CD4-positive, alpha-beta T cell treated with Interleukin-4 for 1 hour (primary cell): ENCODE measurements at regions not wholly inside any gene's neighbourhood (a gene's known extent, or its start where the extent isn't known, plus 50 kb on each side); places are given as distances from the start of the nearest gene placed in this dataset.
"Not testable (repeated sequence)": the region's sequence is repeated elsewhere in the genome, so short reads cannot be mapped to it uniquely, and the experiment has no call there.

ENCODE experiments used
- DNase-seq, 2 donors: peaks; one replicate each; pipeline ENCODE4 v3.0.0-alpha.2; 2020 to 2022

DNA sequence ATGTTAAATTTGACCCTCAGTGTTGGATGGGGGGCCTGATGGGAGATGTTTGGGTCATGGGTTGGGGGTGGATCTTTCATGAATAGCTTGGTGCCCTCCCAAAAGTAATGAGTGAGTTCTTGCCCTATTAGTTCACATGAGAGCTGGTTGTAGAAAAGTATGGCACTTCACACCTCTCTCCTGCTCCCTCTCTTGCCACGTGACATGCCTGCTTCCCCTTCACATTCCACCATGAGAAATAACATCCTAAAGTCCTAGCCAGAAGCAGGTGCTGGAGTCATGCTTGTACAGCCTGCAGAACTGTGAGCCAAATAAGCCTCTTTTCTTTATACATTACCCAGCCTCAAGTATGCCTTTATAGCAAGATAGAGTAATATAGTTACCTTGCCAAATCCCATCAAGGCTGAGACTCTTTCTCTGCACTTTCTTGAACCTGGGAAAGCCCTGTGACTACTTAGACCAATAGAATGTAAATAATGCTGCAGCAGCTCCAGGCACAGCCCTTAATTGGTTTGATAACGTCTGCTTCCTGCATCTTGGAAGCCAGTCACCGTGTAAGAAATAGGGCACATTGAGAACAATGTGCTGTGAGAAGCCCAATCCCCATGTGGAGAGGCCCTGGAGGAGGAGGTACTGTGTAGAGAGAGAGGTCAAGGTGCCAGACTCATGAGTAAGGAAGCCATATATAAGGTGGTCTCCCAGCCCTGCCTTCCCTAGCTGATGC lies 88.0 kb upstream of the NAMPT start:
- DNase-seq: no peak

DNA sequence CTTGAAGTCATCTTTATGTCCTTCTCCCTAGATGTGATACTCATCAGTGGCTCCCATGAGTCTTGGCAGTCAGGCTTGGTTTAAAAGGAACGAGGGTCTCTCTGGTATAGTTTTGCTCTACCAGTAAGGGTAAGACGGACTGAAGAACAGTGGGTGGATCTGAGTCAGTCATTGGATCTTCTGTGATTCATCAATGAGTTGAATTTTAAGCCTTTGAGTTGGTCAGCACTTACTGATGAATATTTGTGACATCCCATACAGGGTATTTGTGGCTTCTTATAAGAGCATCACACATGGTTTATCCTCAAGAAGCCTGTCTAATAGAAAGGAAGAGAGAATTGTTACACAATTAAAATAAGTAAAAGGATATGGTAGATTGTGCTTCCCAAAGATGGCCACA lies 87.3 kb upstream of the NAMPT start:
- DNase-seq: no peak

DNA sequence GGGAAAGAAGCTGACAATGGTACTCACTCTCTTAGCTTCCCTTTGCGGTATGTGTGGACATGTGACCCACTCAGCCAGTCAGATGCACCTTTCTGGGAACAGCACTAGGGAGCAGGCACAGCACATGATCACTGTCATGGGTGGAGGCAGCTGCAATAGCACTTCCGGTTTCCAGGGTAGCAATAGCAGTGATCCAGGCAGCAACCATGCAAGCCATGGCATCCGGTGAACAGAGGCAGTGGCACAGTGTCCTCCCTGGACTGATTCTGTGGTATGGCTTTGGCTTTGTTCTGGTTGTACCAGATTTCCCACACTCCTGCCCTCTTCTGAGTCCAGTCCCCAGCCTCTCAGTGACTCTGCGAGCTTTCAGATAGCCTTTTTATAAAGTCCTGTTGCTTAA lies 86.8 kb upstream of the NAMPT start:
- peak in 1 of 2 donors; percentile 36 for DNase-seq

DNA sequence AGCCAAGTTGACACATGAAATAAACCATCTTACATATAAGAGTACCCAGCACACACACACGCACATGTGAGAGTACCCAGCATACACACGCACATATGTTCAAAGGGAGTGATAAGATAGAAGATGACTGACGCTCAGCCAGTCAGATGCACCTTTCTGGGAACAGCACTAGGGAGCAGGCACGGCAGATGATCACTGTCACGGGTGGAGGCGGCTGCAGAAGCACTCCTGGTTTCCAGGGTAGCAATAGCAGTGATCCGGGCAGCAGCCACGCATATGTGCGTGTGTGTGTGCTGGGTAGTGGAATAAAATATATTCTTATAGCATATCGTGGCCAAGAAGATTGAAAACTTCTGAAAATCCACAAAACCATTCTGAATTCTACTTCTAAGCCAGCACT lies 85.8 kb upstream of the NAMPT start:
- no peak for DNase-seq

DNA sequence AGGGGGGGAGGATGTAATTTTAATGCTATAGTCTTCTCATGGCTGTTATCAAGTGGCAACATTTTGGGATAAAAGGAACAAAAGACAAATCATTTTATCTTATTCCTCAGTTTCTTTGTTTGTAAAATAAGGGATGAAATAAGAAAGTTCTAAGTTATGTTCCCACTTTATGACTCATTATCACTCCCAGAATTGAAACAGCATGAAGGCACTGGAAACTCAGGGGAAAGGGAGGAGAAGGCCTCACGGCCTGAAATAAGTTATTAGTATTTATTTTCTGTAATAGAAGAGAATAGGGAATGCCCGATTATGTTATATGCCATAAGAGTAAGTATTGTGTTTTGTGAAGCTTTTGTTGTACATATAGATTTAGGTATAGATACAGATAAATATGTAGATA lies 85.0 kb upstream of the NAMPT start:
- DNase-seq: no peak

DNA sequence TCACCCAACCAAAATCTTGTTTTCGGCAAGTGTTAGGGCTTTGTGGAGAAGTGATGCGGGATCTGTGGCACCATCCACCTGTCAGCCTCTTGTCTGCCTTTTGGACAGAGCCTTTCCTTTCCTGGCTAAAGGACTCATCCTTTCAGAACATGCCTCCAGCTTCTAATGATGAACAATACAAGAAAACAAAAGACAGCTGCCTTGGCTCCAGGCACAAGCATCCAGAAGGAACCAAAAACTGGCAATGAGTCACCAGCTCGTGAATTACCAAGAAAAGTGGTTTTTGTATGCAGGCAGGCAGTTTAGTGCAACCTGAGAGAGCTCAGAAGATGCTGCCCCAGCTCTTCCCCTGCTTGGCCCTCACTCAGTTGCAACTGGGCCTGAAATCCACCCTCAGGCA lies 84.6 kb upstream of the NAMPT start:
- DNase-seq: peak in 1 of 2 donors; percentile 32

DNA sequence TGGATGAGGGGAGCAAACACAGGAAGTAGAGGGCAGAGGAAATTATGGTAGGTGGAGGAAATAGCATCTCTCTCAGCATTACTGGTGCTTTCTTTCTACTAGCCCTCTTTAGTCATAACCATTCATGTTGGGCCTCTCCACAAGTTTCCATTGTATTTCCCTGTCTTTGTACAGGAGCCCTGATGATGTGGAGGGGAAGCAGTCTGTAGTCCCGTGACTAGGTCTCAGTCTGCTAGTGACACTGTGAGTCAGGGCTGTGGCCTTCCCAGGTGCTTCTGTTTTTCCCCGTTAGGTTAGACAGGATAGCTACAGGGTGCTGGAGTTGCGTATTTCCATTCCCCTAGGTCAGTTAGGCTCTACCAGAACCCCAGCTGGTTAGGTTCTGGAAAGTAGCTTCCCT lies 82.9 kb upstream of the NAMPT start:
- DNase-seq: peak in 1 of 2 donors; percentile 20

DNA sequence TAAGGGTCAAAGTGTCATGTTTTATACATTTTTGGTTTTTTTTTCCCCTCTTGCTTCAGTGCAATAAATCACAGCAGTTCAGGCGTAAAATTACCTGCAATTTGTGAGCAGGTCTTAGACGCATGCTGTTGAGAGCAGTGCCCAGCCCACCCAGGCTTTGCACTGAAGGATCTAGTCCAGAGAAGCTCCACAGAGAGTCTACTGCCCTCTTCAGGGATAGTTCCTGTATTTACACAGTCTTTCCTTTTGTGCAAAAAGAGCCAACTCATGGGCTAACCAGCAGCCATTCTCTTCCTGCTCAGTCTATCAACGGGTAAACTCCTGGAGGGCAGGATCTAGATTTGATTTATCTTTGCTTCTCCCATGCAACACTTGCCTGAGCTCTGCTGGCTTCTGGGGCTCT lies 82.2 kb upstream of the NAMPT start:
- peak; percentile 19 to 35 for DNase-seq

DNA sequence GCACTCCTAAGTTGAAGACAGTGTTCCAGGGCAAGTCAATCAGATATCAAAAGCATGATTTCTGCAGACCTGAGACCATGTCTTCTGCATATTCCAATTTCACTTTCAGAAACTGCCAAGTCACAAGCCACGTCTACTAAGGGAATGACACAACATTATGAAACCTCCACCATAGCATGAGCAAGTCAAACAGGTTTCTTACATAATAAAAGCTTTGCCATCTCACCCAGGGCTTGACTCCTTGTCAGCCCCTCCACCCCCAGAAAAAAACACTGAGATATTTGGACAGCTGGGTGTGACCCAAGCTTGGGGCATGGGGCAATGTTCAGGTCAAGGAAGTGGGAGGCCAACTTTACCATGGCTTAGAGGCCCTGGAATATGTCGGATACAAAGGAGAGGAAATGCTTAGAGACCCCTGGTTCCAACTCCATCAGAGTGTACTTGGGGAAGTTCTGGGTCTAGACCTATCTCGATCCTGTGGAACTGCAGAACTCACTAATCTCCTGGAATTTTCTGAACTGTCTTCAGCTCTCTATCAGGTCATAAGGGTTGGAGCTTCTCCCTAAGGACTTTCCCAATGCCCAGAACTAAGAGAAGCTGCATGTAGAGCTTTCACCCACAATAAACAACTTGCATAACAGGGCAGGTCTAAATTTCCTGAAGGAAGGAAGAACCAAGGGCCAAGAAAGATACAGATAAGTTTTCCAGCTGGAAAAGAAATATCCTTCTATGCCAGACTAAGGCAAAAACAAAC lies 80.6 kb upstream of the NAMPT start:
- peak in 1 of 2 donors; percentile 69 for DNase-seq

DNA sequence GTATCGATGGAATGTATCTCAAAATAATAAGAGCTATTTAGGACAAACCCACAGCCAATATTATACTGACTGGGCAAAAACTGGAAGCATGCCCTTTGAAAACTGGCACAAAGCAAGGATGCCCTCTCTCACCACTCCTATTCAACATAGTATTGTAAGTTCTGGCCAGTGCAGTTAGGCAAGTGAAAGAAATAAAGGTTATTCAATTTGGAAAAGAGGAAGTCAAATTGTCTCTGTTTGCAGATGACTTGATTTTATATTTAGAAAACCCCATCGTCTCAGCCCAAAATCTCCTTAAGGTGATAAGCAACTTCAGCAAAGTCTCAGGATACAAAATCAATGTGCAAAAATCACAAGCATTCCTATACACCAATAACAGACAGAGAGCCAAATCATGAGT lies 77.7 kb upstream of the NAMPT start:
- not testable (repeated sequence) for DNase-seq

DNA sequence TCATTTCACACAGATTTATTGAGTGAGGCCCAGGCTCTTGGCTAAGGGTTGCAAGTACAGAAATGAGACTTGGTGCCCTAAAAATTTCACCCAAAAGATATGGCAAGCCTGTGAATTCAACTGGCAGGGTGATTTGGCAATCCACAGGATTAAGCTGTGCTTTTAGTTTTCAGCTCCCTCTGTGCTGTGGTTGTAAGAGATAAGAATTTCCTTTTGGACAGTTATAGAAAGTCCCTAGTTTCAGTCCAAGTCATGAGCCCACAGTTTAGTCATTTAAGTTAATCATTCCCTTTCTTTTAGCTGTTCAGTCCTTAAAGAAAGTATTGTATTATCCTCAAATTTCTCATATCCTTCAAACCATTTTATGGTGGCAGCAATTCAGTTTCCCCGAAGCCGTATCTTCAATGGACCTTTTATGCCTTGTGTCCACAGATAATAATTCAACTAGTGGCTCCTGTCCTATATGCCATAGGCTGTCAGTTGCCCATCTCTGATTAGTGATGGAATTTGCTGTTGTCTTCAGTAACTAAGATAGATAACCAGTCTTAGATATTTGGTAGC lies 73.4 kb upstream of the NAMPT start:
- no peak for DNase-seq

DNA sequence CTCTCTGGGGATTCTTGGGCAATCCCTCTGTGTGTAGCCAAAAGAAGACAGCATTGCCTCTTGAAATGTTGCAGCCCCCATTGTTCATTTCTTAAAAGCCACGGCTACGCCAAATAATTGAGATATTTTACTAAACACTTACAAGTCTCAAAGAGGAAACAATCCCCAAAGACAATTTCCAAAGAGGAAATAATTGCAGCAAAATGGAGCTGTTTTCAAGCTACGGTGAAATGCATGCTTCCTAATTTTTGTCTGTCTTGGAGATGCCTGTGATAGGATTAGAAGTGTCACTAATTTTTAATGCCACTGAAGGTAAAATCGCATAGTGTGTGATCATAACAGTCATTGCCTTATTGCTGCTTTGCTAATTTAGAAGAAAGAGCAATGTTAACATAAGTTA lies 72.9 kb upstream of the NAMPT start:
- DNase-seq: no peak

DNA sequence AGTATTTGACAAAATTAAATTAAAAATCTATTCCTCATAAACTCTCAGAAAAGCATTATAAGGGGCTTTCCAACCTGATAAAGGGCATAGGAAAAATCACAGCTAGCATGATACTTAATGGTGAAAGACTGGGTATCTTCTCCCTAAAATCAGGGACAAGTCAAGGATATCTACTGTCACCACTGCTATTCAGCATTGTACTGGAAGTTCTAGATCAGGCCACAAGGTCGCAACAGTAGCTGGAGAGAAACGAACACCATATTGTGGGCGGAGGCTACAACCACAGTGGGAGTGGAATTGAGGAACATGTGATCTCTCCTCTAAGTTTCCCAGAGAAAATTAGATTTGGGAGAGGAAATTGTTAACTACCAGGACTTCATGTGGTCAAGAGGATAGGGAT lies 70.0 kb upstream of the NAMPT start:
- DNase-seq: no peak

DNA sequence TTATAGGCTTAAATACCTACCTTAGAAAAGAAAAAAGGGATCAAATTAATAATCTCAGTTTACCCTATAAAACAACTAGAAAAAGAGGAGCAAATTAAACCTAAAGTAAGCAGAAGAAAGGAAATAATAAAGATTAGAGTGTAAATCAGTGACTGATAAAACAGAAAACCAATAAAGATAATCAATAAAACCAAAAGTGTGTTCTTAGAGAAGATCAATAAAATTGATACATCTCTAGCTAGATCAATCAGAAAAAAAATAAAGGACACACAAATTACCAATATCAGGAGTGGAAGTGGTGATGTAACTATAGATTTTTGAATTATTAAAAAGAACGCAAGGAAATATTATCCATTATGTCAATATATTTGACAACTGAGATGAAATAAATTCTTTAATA lies 69.2 kb upstream of the NAMPT start:
- no peak for DNase-seq

DNA sequence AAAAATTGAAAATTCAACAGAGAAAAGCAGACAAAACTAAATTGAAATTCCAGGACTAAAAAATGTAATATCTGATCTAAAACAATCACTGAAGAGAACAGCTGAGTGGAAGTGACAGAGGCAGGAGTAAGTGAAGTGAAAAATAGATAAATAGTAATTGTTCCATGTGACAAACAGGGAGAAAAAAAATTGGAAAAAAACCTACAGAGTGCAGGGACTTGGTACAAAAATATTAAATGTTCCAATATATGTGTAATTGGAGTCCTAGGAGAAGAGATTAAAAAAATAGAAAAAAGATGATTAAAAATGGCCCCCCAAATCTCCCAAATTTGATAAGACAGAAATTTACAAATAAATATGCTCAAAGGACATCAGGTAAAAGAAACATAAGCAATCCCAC lies 63.4 kb upstream of the NAMPT start:
- DNase-seq: no peak

DNA sequence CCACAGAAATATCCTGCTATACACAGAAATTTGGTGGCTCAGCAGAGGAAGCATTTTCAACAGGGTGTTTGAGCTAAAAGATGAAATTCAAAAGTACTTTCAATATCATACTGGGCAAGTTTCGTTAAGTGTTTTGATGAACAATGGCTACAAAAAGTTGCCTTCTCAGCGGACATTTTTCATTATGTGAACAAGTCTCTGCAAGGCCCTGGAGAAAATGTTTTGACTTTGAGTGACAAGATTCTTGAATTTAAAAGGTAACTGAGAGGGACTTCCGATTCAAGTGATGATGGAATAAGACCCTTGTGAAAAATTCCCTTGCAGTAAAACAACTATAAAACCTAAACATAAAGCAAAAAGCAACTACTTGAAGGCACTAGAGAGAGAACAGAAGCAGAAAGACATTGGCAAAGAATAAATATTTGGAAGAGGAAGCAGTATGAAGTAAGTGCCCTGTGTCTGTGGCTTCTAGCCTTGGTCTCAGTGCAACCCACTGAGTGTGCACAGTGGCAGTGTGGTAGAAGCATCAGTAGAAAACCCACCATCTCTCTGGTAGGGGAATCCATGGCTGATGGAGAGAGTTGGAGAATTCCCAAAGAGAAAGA lies 62.5 kb upstream of the NAMPT start:
- DNase-seq: peak; percentile 18 to 27

DNA sequence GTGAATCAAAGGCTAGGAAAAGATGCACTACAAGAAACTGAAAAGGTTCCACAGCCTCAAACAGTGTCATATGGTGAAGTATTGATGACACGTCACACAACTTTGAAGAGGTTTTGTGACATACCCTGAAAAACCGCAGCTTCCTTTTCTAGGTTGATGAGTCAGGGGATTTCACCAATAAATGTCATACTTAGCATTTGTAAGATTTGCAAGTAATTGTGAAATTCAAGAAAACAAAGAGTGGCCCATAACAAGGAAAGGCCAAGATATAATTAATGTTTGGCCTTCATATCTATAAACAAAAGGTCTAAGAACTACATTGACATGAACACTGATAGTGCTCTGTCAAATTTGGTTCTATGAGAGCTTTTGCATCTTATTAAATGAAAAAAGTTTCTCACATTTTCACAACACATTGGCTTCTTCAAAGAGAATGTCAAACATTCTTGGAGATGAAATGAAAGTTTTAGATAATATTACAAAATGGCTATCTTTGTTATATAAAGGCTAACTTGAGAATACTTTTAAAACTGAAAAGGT lies 62.0 kb upstream of the NAMPT start:
- peak; percentile 69 to 87 for DNase-seq

DNA sequence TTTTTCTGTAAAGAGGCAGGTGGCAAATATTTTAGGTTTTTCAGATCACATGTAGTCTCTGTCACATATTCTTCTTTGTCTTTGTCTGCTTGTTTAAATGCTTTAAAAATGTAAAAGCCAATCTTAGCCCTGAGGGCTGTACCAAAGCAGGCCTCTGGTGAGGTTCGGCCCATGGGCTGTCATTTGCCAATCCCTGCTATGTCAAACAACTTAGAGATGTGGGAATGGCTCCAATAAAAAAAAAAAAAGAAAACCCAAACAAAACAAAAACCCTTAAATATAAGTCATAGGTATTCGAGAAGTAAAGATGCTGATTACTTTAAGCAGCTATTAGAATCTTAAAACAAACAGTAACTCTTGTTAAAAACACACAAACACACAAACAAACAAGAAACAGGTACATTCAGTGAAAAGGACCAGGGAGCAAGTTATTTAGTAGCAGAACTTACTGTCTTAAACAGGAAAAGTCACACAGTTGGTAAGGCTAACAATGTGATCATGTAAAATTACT lies 61.4 kb upstream of the NAMPT start:
- DNase-seq: no peak

DNA sequence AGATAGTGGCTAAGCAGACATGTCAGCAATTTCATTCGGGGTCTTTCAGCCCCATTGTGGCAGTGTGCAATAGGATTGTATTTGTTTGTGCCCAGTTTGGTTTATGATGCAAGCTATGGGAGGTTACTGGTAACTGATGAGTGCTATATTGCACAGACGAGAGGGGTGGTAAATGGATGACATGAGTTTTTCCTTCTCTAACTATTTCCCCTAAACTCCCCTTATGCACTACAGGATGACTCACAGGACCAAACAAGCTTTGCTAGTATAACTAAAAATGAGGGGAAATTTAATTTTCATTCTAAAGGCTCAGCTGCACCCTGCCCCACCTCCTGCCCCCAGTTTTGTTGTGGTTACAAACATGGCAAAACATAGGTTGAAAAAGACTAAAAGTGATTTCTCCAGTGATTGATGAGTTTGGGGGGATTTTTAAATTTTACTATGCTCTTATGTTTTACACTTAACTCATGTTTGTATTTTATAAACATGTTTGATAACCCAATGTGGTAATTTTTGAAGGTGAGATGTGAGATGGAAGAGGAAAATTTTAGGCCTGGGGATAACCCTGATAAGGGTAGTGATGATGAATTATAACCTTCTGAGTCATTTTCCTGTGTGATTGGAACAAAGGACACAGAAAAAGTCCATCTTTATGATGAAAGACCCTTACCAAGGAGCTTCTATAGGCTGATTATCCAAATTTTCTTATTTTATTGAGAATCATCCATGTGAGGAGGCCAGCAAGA lies 60.8 kb upstream of the NAMPT start:
- DNase-seq: peak; percentile 44 to 55

DNA sequence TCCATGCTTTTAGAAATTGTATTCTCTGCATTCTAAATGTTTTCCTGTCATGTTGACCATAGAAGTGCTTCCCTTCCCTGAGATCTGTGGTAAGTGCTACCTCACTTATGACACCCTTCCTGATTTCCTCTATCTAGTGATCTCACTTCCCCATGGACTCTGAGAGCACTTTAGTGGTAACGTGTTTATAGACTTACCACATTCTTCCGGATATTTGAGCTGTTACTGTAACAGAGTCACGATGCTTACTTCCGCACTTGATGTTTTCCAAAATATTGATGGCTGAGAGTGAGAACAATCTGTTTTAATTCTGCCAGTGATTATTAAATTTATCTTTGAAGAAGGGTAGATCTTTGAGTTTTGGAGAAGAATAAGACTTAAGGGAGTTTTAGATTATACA lies 60.1 kb upstream of the NAMPT start:
- DNase-seq: peak; percentile 16 to 18

DNA sequence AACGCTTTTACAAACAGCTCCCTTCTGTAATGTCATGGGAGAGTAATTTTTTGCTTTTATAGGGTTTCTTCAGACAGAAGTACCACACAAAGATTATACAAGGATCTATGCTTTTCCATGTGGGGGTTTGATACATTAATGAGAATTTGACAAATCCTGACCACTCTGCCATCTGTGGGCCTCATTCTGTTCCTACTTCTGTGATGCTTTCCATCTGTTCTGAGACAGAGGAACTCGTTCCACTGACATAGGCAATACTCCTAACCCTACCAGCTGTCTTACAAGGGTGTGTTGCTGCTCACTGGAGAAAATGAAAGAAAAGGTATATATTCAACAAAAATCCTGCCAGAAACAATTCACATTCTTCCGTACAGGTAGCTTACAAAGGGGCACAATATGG lies 59.4 kb upstream of the NAMPT start:
- DNase-seq: no peak

DNA sequence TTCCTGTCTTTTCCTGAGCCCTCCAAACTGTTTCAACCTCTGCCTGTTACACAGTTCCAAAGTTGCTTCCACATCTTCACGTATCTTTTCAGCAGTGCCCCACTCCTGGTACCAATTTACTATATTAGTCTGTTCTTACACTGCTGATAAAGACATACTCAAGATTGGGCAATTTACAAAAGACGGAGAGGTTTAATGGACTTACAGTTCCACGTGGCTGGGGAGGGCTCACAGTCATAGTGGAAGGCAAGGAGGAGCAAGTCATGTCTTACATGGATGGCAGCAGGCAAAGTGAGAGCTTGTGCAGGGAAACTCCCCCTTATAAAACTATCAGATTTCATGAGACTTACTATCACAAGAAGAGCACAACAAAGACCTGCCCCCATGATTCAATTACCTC lies 57.3 kb upstream of the NAMPT start:
- not testable (repeated sequence) for DNase-seq

DNA sequence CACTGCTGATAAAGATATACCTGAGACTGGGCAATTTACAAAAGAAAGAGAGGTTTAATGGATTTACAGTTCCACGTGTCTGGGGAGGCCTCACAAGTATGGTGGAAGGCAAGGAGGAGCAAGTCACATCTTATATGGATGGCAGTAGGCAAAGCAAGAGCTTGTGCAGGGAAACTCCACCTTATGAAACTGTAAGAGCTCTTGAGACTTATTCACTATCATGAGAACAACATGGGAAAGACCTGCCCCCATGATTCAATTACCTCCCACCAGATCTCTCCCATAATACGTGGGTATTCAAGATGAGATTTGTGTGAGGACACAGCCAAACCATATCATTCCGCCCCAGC lies 55.4 kb upstream of the NAMPT start:
- not testable (repeated sequence) for DNase-seq
